ENCODE measurements at regions not wholly inside any gene's neighbourhood (a gene's known extent, or its start where the extent isn't known, plus 50 kb on each side); places are given as distances from the start of the nearest gene placed in this dataset.
"Not testable (repeated sequence)": the region's sequence is repeated elsewhere in the genome, so short reads cannot be mapped to it uniquely, and the experiment has no call there.

DNA sequence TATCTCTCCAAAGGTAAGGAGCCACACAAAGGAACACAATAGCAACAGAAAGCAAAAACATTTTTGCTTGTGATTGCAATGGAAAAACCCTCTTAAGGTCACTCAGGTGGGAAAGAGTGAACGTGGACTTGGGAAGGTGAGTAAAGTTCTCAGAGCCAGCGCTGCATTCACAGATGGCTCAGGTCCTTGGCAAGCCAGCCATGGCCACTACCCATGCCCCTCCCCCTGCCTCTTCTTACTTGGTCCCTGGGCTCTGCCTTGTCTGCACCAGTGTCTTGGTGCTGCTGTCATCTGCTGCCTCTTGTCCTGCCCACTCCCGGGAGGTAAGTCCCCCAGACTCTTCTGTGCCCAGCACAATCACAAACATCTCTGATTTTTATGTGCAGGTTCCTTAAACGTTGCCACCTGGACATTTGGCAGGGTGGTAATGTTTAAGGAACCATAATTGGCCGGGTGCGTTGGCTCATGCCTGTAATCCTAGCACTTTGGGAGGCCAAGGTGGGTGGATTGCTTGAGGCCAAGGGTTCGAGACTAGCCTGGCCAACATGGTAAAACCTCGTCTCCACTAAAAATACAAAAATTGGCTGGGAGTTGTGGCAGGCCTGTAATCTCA lies 74.6 kb downstream of the FEM1C start:
- DNase-seq: no peak

DNA sequence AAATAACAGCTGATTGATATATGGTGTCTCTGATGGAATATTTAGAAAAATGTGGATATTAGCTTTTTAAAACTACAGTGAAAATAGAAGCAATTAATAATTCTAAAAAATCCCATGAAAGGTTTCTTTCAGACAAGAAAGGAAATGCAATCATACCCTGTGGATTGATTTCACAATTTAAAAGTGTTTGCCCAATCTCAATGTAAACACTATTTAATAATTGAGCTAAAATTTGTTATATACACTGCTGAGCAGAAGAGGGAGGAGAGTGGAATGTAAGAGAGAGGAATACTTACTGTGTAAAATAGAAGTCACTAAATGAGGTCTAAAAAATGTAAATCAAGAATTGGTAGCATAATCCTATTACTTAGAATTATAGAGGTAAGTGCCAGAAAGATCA lies 76.9 kb downstream of the FEM1C start:
- no peak for DNase-seq

DNA sequence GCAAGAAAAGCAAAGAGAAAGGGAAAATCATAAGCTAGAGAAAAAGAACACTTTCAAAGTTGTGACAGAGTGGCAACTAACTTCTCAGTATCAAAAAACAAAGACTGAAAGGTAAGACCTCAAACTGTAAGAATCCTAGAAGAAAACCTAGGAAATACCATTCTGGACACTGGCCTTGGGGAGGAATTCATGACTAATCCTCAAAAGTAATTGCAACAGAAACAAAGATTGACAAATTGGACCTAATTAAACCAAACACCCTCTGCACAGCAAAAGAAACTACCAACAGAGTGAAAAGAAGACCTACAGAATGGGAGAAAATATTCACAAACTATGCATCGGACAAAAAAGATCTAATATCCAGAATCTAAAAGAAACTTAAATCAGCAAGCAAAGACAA lies 79.1 kb downstream of the FEM1C start:
- no peak for DNase-seq

DNA sequence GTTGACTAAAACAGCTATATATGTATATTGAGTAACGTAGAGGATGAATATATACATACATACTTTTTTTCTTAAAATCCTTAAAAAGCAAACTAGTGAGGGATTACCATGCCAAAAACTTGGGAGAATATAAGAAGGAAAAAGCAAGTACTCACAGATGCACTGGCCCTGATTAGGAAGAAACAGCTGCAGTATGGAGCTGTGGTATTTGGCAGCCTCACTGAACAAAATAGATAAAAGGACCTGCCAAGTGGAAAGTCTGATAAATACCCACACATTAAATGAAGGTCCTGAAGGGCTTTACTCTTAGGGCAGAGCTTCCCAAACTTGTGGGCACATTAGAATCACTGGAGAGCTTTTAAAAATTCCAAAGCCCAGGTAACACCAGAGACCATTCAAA lies 80.6 kb downstream of the FEM1C start:
- DNase-seq: no peak

DNA sequence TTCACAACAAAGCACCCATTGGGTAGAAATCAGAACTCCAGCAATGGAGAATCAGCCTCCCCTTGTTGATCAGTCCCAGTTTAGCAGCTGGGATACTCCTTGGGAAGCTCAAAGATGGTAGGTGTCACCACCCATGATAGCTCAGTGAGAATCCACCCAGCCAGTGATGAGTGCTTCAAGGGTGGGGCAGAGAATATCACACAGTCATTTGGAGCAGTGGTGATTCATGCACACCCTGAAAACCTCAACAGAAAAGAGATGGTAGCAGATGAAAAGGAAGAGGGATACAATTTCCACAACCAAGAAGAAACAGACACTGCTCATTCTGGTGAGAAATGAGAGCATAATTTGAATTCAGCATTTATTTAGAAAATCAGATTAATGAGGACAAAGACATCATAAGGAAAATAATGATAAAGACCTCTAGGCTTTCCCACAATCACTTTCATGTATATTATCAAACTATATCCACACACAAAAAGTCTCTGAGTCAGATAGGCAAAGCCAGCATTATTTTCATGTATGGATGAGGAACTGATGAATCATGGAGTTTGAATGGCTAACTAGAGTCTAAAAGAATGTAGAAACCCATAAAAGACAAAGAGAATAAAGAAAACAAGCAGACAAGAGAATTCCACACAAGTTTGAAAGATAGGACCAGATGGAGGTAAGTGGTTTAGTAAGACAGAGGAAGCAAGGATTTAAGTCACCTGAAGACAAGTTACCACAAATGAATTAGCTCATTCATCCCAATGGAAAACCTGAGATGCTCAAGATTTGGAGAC lies 82.9 kb downstream of the FEM1C start:
- DNase-seq: no peak

DNA sequence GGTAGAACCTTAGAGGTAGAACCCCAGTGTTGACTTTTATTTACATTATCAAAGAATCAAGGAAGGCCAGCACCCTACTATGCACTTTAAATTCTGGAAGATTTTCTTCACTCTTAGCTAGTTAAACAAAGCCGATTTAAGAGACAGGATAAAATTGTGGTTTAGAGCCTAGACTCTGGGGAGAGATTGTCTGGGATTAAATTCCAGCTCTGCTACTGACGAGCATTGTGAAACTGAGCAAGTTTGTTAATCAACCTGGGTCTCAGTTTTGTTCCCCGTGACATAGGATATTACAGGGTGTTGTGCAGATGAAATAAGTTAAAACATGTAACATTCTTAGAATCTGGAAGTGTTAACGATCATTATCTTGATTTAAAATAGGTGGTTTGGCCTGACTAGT lies 83.5 kb downstream of the FEM1C start:
- DNase-seq: no peak

DNA sequence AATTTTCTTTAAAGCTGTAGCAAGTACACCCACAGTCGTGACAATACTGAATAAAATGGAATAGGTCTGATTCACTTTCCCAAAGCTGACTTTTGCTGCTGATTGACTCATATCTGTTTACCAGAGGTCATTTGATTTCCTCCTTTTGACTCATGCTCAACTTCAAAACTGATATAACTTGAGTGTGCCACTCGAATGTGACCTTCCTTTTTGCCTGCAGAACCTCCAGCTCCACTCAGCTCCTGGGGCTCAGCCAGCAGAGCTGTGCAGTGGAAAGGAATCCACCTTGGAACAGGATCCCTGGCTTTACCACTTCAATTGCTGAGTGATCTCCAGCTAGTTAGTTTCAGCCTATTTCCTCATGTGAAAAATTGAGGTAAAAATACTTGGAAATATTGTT lies 84.1 kb downstream of the FEM1C start:
- no peak for DNase-seq

DNA sequence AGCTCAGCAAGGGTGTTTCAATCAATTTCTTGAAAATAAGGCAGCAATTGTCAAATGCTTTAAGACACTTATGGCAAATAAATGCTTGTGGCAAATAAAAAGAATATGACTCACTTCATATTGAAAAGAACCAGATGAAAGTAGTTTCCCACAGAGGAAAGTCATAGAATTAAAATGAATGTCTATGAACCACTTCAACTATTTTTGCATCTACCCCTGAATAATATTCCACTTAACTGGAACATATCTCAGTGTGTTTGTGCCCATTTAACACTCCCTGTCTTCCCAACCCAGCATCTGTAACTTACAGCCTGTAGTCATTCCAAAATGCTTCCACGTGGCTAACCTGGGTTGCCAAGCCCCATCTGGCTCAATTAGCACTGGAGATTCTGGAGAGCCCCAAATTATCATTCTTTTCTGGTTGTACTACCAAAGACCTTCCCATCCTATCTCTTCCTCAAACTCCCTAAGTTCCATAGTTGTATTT lies 84.7 kb downstream of the FEM1C start:
- no peak for DNase-seq

DNA sequence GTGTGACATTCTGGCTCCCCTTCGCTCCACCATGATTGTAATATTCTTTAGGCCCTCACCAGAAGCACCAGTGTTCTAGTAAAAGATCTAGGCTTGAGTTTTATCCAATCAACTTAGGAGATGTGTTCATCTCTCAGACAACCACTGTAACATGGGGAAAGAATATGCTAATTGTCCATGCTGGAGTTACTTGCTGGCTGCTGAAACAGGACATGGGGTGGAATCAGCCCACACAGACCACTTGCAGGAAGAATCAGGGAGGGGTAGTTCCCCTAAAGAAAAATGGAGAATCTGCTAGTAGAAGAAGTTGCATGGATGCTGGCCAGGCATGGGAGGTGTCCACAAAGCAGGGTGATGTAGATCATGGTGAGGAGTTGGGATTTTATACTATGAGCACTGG lies 86.2 kb downstream of the FEM1C start:
- no peak for DNase-seq

DNA sequence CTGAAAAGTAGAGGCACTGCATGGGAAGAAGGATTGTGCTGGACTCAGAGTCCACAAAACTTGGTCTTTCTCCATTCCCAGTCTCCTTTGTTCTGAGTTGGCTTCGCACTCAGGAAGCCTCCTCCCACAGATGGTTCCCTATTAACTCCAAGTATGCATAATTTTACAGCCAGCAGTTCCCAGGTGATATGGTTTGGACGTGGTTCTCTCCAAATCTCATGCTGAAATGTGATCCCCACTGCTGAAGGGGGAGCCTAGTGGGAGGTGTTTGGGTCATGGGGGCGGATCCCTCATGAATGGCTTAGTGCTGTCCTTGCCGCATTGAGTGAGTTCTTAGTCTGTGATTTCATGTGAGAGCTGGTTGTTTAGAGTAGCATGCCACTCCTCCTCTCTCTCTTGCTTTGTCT lies 86.6 kb downstream of the FEM1C start:
- peak; percentile 67 for DNase-seq

DNA sequence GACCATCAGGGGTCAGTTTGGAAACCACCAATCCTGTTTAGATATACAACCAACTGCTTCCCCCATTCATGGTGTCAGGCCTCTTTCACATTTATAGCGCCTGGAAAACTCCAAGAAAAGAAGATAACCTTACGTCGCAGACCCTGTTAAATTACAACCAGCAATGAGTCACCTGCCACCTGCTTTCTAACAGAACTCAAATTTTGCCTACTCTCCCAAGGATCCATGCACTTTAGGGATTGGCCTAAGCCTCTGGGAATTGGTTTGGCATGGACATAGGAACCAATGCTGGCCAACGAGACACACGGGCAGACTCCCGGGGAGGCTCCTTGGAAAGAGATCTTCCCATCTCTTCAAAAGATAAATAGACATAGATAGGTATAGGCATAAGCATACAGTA lies 87.0 kb downstream of the FEM1C start:
- DNase-seq: no peak

DNA sequence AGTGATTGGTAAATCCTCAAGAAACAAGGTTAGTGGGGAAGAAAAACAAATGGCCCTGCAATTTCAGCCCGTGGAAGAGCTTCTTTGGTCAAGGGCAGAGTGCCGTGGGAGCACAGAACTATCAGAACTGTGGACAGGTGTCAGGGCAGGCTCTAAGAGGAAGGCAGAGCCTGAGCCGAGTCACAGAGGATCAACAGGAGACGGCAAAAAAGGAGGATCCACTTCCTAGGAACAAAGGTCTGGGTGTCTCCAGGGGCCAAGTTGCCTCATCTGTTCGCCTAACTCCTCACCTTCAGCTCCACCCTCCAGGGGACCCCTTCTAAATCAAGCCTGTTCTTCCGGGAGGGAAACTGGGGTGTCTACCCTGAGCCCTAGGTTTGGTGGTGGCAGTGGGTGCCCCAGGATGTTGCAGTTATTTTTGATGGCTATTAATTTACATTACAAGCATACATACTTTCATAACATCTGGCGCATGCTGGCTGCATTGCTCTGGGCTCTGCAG lies 88.0 kb downstream of the FEM1C start:
- DNase-seq: no peak

DNA sequence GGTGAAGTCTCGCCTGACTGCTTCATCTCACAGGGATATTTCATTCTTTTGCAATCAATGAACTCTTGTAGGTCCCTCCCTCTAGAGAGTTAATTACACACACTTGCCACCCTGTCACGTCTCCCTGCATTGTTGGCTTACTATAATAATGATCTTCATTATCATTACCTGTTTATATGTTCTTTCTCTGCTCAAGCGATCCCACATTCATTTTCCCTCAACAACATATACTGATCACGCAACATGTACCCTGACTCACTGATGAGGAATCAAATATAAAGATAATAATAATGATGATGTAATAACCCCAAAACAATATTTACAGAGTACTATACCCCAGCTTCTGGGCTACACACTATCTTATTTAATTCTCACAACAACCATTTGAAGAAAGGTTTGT lies 88.5 kb downstream of the FEM1C start:
- no peak for DNase-seq

DNA sequence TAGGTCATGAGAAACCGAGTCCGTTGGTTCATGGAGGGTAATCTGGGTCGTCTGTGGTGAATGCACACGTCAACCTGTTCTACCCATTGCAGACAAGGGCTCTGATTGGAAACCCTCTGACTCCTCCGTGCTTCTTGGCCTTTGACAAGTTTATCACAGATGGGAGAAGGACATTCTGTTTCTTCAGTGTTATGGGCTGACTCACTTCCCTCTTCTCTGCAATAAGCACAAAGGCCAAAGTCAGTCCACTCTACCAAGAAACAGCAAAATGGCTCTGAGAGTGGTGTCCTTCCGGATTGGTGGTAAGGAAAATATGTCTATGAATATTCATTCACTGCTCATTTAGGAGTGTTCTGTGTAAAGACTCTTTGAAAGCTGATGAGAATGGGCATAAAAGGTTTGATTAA lies 89.3 kb downstream of the FEM1C start:
- DNase-seq: no peak

DNA sequence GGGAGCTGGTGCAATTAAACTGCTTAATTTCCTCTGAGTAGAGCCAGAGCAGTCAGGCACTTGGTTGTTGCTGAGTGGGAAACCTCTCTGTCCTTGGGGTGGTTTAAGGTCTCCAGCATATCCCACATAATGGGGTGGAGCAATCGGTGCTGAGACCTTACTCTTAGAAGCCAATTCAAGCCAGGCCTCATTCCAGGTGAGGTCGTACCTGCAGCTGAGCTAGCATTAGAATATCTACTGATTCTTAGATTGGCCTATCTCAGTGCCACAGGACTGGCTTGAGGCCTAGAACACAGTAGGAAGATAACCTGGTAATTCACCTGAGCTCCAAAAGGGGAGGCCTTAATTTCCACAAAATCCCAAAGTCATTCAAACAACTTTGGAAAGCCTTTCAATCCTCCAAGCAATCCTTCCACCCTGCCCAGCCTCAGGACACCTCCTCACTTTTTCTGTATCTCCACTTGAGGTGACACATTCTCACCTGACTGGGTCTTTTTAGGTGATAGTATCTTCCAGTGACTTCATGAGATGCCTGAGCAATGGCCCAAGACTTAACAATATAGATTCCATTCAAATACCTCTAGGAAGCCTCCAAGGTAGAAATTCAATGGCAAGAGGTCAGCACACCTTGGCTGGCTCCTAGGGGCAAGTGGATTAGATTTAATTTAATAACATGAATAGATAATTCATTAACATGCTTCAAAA lies 91.0 kb downstream of the FEM1C start:
- no peak for DNase-seq

DNA sequence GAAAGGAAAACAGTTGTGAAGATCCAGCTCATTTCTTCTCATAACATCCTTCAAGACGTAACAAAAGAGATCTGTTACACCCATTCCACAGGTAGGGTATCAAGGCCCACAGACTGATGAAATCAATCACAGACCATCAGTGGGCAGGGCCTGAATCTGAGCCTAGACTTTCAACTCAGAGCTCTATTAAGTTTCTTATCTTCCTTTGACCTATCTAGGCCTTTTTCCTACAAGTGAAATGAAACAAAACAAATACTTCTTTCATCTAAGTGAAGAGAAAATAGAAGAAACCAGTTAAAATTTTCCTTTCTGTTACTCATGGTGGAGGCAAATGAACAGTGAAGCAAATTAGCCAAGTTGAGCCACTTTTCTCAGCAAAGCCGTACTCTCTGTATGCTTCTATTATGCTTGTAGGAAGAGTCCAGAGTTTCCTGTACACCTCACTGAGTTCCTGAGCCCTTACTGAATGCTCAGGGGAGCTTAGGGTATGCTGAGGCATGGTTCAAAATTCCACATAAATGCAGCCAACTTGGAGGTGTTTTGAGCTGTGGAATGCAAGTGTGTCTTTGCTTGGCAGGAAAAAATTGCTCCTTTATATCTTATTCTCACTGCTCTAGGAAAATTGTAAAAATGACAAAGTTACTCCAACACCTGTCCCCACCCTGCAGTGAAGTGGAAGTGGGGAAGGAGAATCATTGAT lies 91.9 kb downstream of the FEM1C start:
- no peak for DNase-seq

DNA sequence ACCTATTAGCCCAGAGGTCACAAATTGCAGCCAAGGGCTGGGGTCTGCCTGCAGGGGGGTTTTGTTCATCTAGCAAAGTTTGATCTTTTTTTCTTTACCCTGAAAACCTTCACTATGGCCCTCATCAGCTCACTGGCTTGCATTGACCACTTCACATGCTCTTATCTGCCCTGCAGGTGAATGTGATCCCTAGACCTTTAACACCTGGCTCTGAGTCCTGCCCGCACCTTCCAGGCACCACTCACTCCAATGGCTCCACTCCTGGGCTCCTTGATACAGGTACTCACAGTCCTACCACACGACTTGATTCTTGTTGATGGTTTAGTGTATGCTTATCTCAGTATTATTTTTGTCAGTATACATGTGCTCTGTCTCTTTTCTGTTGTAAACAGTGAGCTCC lies 92.5 kb downstream of the FEM1C start:
- no peak for DNase-seq

DNA sequence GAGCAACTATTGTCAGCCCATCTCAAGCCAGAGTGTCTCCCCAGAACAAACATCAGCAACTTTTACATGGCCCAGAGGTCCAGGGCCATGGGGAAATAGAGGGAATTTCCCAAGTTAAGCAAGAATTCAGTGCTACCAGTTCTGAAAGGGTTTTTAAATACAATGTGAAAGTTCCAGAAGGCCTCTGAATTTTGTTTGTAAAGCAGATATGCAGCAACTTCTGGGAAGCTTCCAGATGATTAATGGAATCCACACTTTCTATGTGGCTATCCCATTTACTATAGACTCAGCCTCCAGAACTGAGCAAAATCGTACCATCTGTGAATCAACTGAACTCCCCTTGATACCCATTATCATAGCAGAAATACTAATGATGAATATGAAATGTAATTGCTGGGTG lies 93.8 kb downstream of the FEM1C start:
- no peak for DNase-seq

DNA sequence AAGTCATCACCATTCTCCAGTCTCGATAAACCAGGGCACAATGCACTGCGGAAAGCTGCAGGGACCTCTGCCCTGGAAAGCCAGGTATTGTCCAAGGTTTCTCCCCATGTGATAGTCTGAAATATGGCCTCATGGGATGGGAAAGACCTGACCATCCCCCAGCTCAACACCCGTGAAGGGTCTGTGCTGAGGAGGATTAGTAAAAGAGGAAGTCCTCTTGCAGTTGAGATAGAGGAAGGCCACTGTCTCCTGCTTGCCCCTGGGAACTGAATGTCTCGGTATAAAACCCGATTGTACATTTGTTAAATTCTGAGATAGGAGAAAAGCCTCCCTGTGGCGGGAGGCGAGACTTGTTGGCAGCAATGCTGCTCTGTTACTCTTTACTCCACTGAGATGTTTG lies 95.9 kb downstream of the FEM1C start:
- DNase-seq: not testable (repeated sequence)

DNA sequence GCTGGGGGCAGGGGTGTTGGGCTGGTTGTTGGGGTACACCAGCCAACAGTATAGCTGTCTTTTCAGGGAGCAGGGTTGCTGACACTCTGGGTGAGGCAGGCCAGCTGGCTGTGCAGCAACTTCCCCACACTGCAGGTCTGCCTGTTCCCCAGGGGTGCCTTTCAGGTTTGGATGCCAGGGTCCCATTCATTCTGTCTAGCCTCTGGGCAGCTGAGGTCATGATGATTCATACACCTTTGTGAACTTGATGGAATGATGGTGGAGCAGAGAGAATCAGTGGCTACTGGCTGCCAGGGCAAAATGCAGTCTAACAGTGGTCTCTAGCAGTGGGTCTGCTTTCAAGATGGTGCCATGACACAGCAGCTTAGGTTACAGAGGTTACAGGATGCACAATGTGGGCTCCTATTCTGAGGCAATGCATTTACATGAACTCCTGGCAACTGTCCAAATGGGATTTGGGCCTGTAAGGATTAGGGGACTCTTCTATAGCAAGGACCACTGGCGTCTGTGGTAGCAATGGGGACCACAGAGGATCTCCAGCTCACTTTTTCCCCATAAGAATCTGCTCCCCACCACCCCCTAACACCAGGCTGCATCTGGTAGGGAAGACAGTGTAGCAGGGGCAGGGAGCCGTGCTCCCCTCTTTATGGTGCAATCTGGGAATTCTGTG lies 103.7 kb downstream of the FEM1C start:
- no peak for DNase-seq

DNA sequence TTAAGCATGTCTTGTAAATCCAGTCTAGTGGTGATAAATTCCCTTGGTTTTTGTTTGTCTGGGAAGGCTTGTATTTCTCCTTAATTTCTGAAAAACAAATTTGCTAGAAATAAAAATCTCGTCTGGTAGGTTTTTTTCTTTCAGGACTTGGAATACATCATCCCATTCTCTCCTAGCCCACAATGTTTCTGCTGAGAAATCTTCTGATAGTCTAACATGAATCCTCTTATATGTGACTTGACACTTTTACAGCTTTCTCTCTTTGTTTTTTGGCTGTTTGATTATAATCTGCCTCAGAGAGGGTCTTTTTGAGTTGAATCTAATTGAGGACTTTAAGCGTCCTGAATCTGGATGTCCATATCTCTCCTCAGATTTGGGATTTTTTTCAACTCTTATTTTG lies 104.9 kb downstream of the FEM1C start:
- no peak for DNase-seq

DNA sequence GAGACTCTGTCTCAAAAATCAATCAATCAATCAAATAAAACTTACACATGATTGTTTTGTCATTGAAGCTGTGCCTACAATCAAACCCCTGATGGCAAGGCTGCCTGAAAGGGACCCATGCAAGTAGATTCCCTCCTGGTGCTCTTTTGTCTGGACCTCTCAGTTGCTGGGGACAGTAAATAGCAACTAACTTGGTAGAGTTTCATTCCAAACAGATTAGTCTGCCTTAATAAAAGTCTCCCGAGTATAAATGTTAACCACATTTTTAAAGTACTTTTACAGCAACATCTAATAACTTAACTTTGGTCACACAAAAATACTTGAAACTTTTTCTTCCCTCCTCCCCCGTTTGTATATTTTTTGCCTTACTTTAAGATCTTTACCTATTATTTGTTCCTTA lies 105.5 kb downstream of the FEM1C start:
- no peak for DNase-seq
